OCI-LY3 (cell line): ENCODE measurements at regions not wholly inside any gene's neighbourhood (a gene's known extent, or its start where the extent isn't known, plus 50 kb on each side); places are given as distances from the start of the nearest gene placed in this dataset.

Source experiments
- H2AFZ ChIP-seq: fragments of 200-600, 300-600 bp; shearing (Covaris generic); 2 replicates; pipeline ENCODE4 v1.6.0; 2014; ENCODE audit warnings: antibody characterized with exemption, low read depth, low read length
- H3K27ac ChIP-seq: fragments of 200-600, 300-600 bp; sonication (generic); 2 replicates; pipeline ENCODE4 v1.5.1; 2014; ENCODE audit warnings: mild to moderate bottlenecking, low read length, moderate library complexity, mixed read lengths
- H3K27me3 ChIP-seq: fragments of 200-600, 300-600 bp; sonication (generic); 2 replicates; pipeline ENCODE4 v1.6.1; 2014; ENCODE audit warnings: low read depth, low read length, mixed read lengths
- H3K36me3 ChIP-seq: fragments of 200-600, 300-600 bp; sonication (generic); replicated peaks from 2 replicates; pipeline ENCODE3; 2014; ENCODE audit warnings: low read depth, low read length, mixed read lengths
- H3K4me1 ChIP-seq: fragments of 300-600, 200-600 bp; sonication (generic); 2 replicates; pipeline ENCODE4 v1.6.1; 2014; ENCODE audit warnings: low read length, mixed read lengths
- H3K4me2 ChIP-seq: fragments of 200-600, 300-600 bp; sonication (generic); 2 replicates; pipeline ENCODE4 v1.6.1; 2014; ENCODE audit warnings: low read length, mixed read lengths
- H3K4me3 ChIP-seq: fragments of 300-600, 200-600 bp; sonication (generic); 2 replicates; pipeline ENCODE4 v1.5.1; 2014; ENCODE audit warnings: antibody characterized with exemption, mild to moderate bottlenecking, low read length, moderate library complexity
- H3K79me2 ChIP-seq: fragments of 300-600, 200-600 bp; shearing (Covaris generic); 2 replicates; pipeline ENCODE4 v1.6.1; 2014; ENCODE audit warnings: mild to moderate bottlenecking, low read length, mixed read lengths
- H3K9ac ChIP-seq: fragments of 300-600, 200-600 bp; shearing (Covaris generic); 2 replicates; pipeline ENCODE4 v1.6.0; 2014; ENCODE audit warnings: mild to moderate bottlenecking, low read length, moderate library complexity
- H3K9me3 ChIP-seq: fragments of 200-600, 300-600 bp; shearing (Covaris generic); 2 replicates; pipeline ENCODE4 v1.6.1; 2014; ENCODE audit warnings: low read length, mixed read lengths; ENCODE audit not compliant: insufficient read depth
- H4K20me1 ChIP-seq: fragments of 200-600, 300-600 bp; sonication (generic); 2 replicates; pipeline ENCODE4 v1.6.1; 2016; ENCODE audit warnings: low read length, mixed read lengths; ENCODE audit not compliant: insufficient read depth
- EZH2phosphoT487 ChIP-seq: fragments of 200-600 bp; shearing (Covaris generic); IDR thresholded peaks from 2 replicates; pipeline ENCODE4 v1.6.1; 2018; ENCODE audit warnings: antibody characterized with exemption, mixed run types, low read depth
- TF ChIP-seq, protein P1 (sequence below): fragments of 200-600, 300-600 bp; sonication (generic); IDR thresholded peaks from 2 replicates; pipeline ENCODE4 v1.5.1; 2014; ENCODE audit warnings: antibody characterized with exemption, low read length, low read depth

DNA sequence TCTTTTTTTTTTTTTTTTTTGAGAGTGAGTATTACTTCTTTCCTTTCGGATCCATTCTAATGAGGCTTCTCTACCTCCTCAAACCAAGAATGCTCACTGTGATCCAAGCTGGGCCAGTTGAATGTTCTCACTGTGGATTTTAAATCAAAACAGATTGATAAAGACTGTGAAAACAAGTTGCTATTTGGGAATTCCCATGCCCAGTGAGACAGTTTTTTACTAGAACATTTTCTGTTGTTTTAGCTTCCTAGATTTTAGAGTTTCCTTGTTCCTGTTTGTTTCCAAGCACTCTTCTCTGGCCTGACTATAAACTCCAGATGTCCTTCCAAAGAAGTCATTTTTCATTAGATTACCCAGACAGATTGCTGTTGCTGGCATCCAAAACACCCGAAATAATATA is 60.1 kb upstream of the GALNT15 start:
- no peaks in the 10 kb centered on the region for H4K20me1 ChIP-seq
- no peak overlapping the region for H3K9ac ChIP-seq
- no peak overlapping the region for H2AFZ ChIP-seq
- H3K27ac ChIP-seq, result no peak overlapping the region
- no peaks in the 10 kb centered on the region for H3K27me3 ChIP-seq
- no peak overlapping the region for H3K4me3 ChIP-seq
- no peaks in the 10 kb centered on the region for H3K4me1 ChIP-seq
- H3K4me2 ChIP-seq, result no peak overlapping the region
- H3K9me3 ChIP-seq, result no peaks in the 10 kb centered on the region
- H3K36me3 ChIP-seq, result no peaks in the 10 kb centered on the region
- TF ChIP-seq, protein P1, sequence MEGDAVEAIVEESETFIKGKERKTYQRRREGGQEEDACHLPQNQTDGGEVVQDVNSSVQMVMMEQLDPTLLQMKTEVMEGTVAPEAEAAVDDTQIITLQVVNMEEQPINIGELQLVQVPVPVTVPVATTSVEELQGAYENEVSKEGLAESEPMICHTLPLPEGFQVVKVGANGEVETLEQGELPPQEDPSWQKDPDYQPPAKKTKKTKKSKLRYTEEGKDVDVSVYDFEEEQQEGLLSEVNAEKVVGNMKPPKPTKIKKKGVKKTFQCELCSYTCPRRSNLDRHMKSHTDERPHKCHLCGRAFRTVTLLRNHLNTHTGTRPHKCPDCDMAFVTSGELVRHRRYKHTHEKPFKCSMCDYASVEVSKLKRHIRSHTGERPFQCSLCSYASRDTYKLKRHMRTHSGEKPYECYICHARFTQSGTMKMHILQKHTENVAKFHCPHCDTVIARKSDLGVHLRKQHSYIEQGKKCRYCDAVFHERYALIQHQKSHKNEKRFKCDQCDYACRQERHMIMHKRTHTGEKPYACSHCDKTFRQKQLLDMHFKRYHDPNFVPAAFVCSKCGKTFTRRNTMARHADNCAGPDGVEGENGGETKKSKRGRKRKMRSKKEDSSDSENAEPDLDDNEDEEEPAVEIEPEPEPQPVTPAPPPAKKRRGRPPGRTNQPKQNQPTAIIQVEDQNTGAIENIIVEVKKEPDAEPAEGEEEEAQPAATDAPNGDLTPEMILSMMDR, result no peak
- TF ChIP-seq EZH2phosphoT487, result no peak
- H3K79me2 ChIP-seq, result no peaks in the 10 kb centered on the region

DNA sequence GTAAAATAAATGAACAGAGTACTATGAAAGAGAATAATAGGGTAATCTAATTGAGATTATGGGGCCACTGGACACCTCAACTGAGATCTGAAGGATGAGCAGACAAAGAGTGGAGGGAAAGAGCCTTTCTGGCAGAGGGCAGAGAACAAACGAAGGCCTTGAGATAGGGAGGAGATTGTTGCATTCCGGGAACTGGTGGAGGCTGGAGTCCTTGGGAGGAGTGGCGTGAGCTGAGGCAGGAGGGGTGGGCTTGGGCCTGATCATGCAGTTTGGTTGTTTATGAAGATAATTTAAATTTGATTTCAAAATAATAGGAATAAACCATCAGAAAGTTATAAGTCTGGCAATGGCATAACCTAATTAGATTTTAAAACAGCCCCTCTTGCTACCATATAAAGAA is 59.5 kb upstream of the GALNT15 start:
- H2AFZ ChIP-seq, result no peak overlapping the region

DNA sequence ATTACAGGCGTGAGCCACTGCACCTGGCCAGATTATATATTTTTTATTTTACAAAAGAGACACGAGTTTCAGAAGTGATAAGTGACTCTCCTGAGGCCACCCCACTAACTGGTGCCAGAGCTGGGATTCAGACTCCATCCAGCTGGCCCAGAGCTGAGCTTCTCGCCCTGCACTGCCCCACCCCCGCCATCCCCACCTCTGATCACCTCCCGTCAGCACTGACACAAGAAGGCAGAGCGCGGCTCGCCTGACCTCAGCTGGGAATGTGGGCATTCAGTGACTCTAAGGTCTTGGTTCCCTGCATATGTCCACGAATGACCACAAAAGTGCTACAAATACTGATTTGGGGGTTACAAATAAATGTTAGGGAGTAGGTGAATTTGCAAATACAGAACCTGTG is 56.1 kb upstream of the GALNT15 start:
- no peak for TF ChIP-seq EZH2phosphoT487
- TF ChIP-seq, protein P1, result no peak
- Histone ChIP-seq H4K20me1 (no peaks in the 10 kb centered on the region), H3K4me1 (no peaks in the 10 kb centered on the region), H3K9me3 (no peaks in the 10 kb centered on the region), H3K4me3 (no peak overlapping the region), H3K4me2 (no peak overlapping the region), H2AFZ (no peak overlapping the region), H3K36me3 (no peaks in the 10 kb centered on the region), H3K9ac (no peak overlapping the region), H3K79me2 (no peaks in the 10 kb centered on the region), H3K27ac (no peak overlapping the region), H3K27me3 (peaks cover 9% of the 10 kb centered on the region; the same call in 1 of the 2 replicates)

More for the DNA sequence above, 59.5 kb upstream of the GALNT15 start:
- H3K79me2 ChIP-seq, result no peaks in the 10 kb centered on the region
- no peak overlapping the region for H3K4me2 ChIP-seq
- H3K9me3 ChIP-seq, result no peaks in the 10 kb centered on the region
- H3K4me1 ChIP-seq, result no peaks in the 10 kb centered on the region
- no peak overlapping the region for H3K4me3 ChIP-seq
- no peaks in the 10 kb centered on the region for H4K20me1 ChIP-seq
- TF ChIP-seq, protein P1, result no peak
- TF ChIP-seq EZH2phosphoT487, result no peak
- H3K36me3 ChIP-seq, result no peaks in the 10 kb centered on the region
- H3K27ac ChIP-seq, result no peak overlapping the region
- H3K9ac ChIP-seq, result no peak overlapping the region
- H3K27me3 ChIP-seq, result peaks cover 3% of the 10 kb centered on the region; the same call in 1 of the 2 replicates

DNA sequence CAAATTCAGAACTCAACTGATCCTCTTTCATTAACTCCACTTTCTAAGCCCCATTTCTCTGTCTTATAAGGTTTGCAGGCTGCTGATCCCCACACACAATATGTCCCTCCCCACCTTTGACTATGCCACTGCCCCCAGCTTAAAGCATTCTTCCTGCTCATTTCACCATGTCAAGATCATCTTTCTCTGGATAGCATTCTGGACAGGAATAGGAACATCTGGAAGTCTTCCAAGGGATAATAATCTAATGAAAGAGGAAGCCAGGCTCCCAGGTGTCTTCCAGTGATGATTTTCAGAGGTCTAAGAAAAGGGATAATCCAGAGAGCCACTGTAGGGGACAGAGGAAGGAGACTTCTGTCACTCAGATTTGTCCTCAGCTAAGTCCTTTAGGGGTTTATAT is 54.6 kb upstream of the GALNT15 start:
- Histone ChIP-seq H3K4me3 (no peak overlapping the region), H3K9ac (no peak overlapping the region), H3K27me3 (peaks cover 9% of the 10 kb centered on the region; the same call in 1 of the 2 replicates), H3K36me3 (no peaks in the 10 kb centered on the region), H2AFZ (no peak overlapping the region), H3K79me2 (no peaks in the 10 kb centered on the region), H3K4me2 (no peak overlapping the region), H3K9me3 (no peaks in the 10 kb centered on the region), H3K4me1 (no peaks in the 10 kb centered on the region), H4K20me1 (no peaks in the 10 kb centered on the region), H3K27ac (no peak overlapping the region)
- TF ChIP-seq, protein P1, result no peak
- TF ChIP-seq EZH2phosphoT487, result no peak
